IMR-90 (cell line): ENCODE measurements at regions not wholly inside any gene's neighbourhood (a gene's known extent, or its start where the extent isn't known, plus 50 kb on each side); places are given as distances from the start of the nearest gene placed in this dataset.

Experiments used
- ATAC-seq: fragments of 200-7000 bp; cut with Tn5 transposase; 2 replicates; pipeline ENCODE4 v1.9.1; 2020; ENCODE audit warnings: low read depth, mild to moderate bottlenecking, moderate library complexity
- BruUV-seq: library from RNA; stranded (reverse); fragments of 400-500 nt; replicated peaks from 2 replicates; lab custom pipeline; 2021; lab: Mats Ljungman, UMichigan
- CTCF ChIA-PET: fragments of 300-600 bp; formaldehyde crosslinking; extraction: SDS; loops from one replicate; lab custom pipeline; 2021; ENCODE audit warnings: antibody characterized with exemption; lab: Yijun Ruan, JAX
- POLR2A ChIA-PET: fragments of 300-600 bp; sonication (Branson Sonifier 250); formaldehyde crosslinking; loops from one replicate; lab custom pipeline; 2022; ENCODE audit warnings: antibody characterized with exemption; ENCODE audit not compliant: unreplicated experiment; lab: Charles Lee
- DNase-seq: peaks from one replicate; pipeline ENCODE4 v3.0.0; 2013
- H2AFZ ChIP-seq: replicated peaks from 2 replicates; pipeline ENCODE3; 2013; ENCODE audit warnings: low read length, mild to moderate bottlenecking; ENCODE audit not compliant: poor library complexity
- H2AK5ac ChIP-seq: 2 replicates; pipeline ENCODE4 v1.6.1; 2013; ENCODE audit warnings: low read depth, low read length, inconsistent platforms
- H2AK9ac ChIP-seq: replicated peaks from 2 replicates; pipeline ENCODE3; 2013; ENCODE audit warnings: mild to moderate bottlenecking, low read depth, low read length, moderate library complexity; ENCODE audit not compliant: poor library complexity
- H2BK120ac ChIP-seq: 2 replicates; pipeline ENCODE4 v1.6.1; 2013; ENCODE audit warnings: low read depth, low read length, inconsistent platforms
- H2BK15ac ChIP-seq: 3 replicates; pipeline ENCODE4 v1.6.1; 2013; ENCODE audit warnings: low read depth, low read length, inconsistent platforms
- H2BK20ac ChIP-seq: 2 replicates; pipeline ENCODE4 v1.6.1; 2013; ENCODE audit warnings: low read depth, mild to moderate bottlenecking, inconsistent platforms, low read length, moderate library complexity
- H2BK5ac ChIP-seq: 2 replicates; pipeline ENCODE4 v1.6.1; 2013; ENCODE audit warnings: mild to moderate bottlenecking, low read depth, low read length, inconsistent platforms; ENCODE audit not compliant: poor library complexity, severe bottlenecking
- H3K14ac ChIP-seq: replicated peaks from 2 replicates; pipeline ENCODE4 v1.6.1; 2013; ENCODE audit warnings: low read depth, low read length, inconsistent platforms
- H3K18ac ChIP-seq: 2 replicates; pipeline ENCODE4 v1.6.1; 2013; ENCODE audit warnings: low read depth, low read length, control low read depth
- H3K23ac ChIP-seq: 2 replicates; pipeline ENCODE4 v1.6.1; 2013; ENCODE audit warnings: low read depth, low read length, inconsistent platforms
- H3K27ac ChIP-seq: 2 replicates; pipeline ENCODE4 v1.5.1; 2013; ENCODE audit warnings: mild to moderate bottlenecking, control low read depth, low read length; ENCODE audit not compliant: insufficient read depth
- H3K27me3 ChIP-seq: 2 replicates; pipeline ENCODE4 v1.6.1; 2013; ENCODE audit warnings: low read length; ENCODE audit not compliant: control insufficient read depth, insufficient read depth
- H3K36me3 ChIP-seq: 2 replicates; pipeline ENCODE4 v1.6.1; 2013; ENCODE audit warnings: low read length, mixed read lengths; ENCODE audit not compliant: control insufficient read depth, insufficient read depth
- H3K4ac ChIP-seq: 2 replicates; pipeline ENCODE4 v1.6.1; 2013; ENCODE audit warnings: low read depth, low read length, inconsistent platforms
- H3K4me1 ChIP-seq: 2 replicates; pipeline ENCODE4 v1.6.1; 2013; ENCODE audit warnings: low read length, mixed read lengths; ENCODE audit not compliant: control insufficient read depth, insufficient read depth
- H3K4me2 ChIP-seq: 2 replicates; pipeline ENCODE4 v1.6.1; 2013; ENCODE audit warnings: low read depth, mild to moderate bottlenecking, control low read depth, low read length, moderate library complexity
- H3K4me3 ChIP-seq: 2 replicates; pipeline ENCODE4 v1.5.1; 2013; ENCODE audit warnings: low read depth, mild to moderate bottlenecking, control low read depth, low read length, moderate library complexity; ENCODE audit not compliant: insufficient read depth
- H3K56ac ChIP-seq: 2 replicates; pipeline ENCODE4 v1.6.1; 2013; ENCODE audit warnings: low read length, inconsistent platforms; ENCODE audit not compliant: insufficient read depth; ENCODE audit errors: extremely low read depth
- H3K79me1 ChIP-seq, 2 experiments: 2 replicates each; pipeline ENCODE4 v1.6.1; 2013; ENCODE audit warnings: low read length in 2 of 2, inconsistent platforms in 1 of 2, low read depth in 1 of 2
- H3K9ac ChIP-seq: 2 replicates; pipeline ENCODE4 v1.6.1; 2013; ENCODE audit warnings: low read depth, low read length, control low read depth
- H3K9me1 ChIP-seq: 2 replicates; pipeline ENCODE4 v1.6.1; 2013; ENCODE audit warnings: low read length, inconsistent platforms; ENCODE audit not compliant: insufficient read depth
- H3K9me3 ChIP-seq: 2 replicates; pipeline ENCODE4 v1.6.1; 2013; ENCODE audit warnings: low read length; ENCODE audit not compliant: control insufficient read depth, insufficient read depth
- H4K20me1 ChIP-seq: 2 replicates; pipeline ENCODE4 v1.6.1; 2013; ENCODE audit warnings: low read length, inconsistent platforms; ENCODE audit not compliant: insufficient read depth
- H4K5ac ChIP-seq: 2 replicates; pipeline ENCODE4 v1.6.1; 2013; ENCODE audit warnings: mild to moderate bottlenecking, low read depth, low read length, control low read depth
- H4K8ac ChIP-seq, 2 experiments: 2 replicates each; pipeline ENCODE4 v1.6.1; 2013; ENCODE audit warnings: low read depth in 2 of 2, low read length in 2 of 2, control low read depth in 1 of 2, inconsistent platforms in 1 of 2
- H4K91ac ChIP-seq: 2 replicates; pipeline ENCODE4 v1.6.1; 2013; ENCODE audit warnings: low read depth, low read length, inconsistent platforms; ENCODE audit not compliant: insufficient read depth
- BHLHE40 ChIP-seq: fragments of 150-350 bp; IDR thresholded peaks from 2 replicates; pipeline ENCODE4 v1.6.1; 2016; ENCODE audit warnings: mild to moderate bottlenecking, low read depth, low read length
- CEBPB ChIP-seq: IDR thresholded peaks from 2 replicates; pipeline ENCODE4 v1.6.1; 2012; ENCODE audit warnings: low read depth, low read length, improper control_type of control experiment
- CHD1 ChIP-seq: IDR thresholded peaks from 2 replicates; pipeline ENCODE4 v1.6.1; 2012; ENCODE audit warnings: low read depth, low read length, improper control_type of control experiment
- CTCF ChIP-seq: conservative IDR thresholded peaks from 2 replicates; pipeline ENCODE4 v1.5.1; 2012; ENCODE audit warnings: mild to moderate bottlenecking, low read depth, low read length, improper control_type of control experiment
- FOS ChIP-seq: fragments of 150-350 bp; IDR thresholded peaks from 2 replicates; pipeline ENCODE4 v1.6.1; 2016; ENCODE audit warnings: low read depth, low read length
- MAFK ChIP-seq: IDR thresholded peaks from 2 replicates; pipeline ENCODE4 v1.6.1; 2012; ENCODE audit warnings: low read depth, low read length, improper control_type of control experiment
- MXI1 ChIP-seq: IDR thresholded peaks from 2 replicates; pipeline ENCODE4 v1.6.1; 2012; ENCODE audit warnings: low read depth, mild to moderate bottlenecking, low read length, moderate library complexity, borderline replicate concordance
- NFE2L2 ChIP-seq: fragments of 150-350 bp; IDR thresholded peaks from 2 replicates; pipeline ENCODE4 v1.6.1; 2016; ENCODE audit warnings: low read depth, mild to moderate bottlenecking, low read length
- RAD21 ChIP-seq: IDR thresholded peaks from 2 replicates; pipeline ENCODE4 v1.6.1; 2012; ENCODE audit warnings: low read length, improper control_type of control experiment
- RCOR1 ChIP-seq: IDR thresholded peaks from 2 replicates; pipeline ENCODE4 v1.6.1; 2012; ENCODE audit warnings: mild to moderate bottlenecking, low read length, improper control_type of control experiment; ENCODE audit not compliant: insufficient replicate concordance
- RFX5 ChIP-seq: IDR thresholded peaks from 2 replicates; pipeline ENCODE4 v1.8.0; 2012; ENCODE audit warnings: low read depth, mild to moderate bottlenecking, low read length, moderate library complexity
- SMC3 ChIP-seq: fragments of 150-350 bp; IDR thresholded peaks from 2 replicates; pipeline ENCODE4 v1.6.1; 2016; ENCODE audit warnings: low read depth, mild to moderate bottlenecking, antibody characterized with exemption, low read length, moderate library complexity
- USF2 ChIP-seq: fragments of 150-350 bp; IDR thresholded peaks from 2 replicates; pipeline ENCODE4 v1.6.1; 2017; ENCODE audit warnings: mild to moderate bottlenecking, antibody characterized with exemption, low read length, low read depth
- WGBS, 2 experiments: methylation state at CpG; one replicate each; pipeline versions ENCODE4 v1.1.5 to v1.1.7; 2013; ENCODE audit warnings: missing lambda C conversion rate in 2 of 2; ENCODE audit not compliant: insufficient read length in 1 of 2; ENCODE audit errors: extremely low coverage in 2 of 2; 5-methylcytosine and 5-hydroxymethylcytosine counted together
- dilution Hi-C: fragments of 300-500 bp; cut with HindIII; formaldehyde crosslinking; loops from one replicate; pipeline ENCODE4 v1.14.3; 2018; ENCODE audit warnings: low sequenced_read_pairs; ENCODE audit not compliant: unreplicated experiment
- in situ Hi-C: fragments of 300-500 bp; cut with MboI; formaldehyde crosslinking; loops from 3 replicates; pipeline ENCODE4 v1.14.3; 2019; ENCODE audit warnings: low sequenced_read_pairs, inconsistent platforms, mixed read lengths
- intact Hi-C: fragments of 100-400 bp; cut with micrococcal nuclease; formaldehyde crosslinking; loops from 2 replicates; pipeline ENCODE4 v1.10.0; 2022
- TF ChIP-seq, protein P1 (sequence below): fragments of 150-350 bp; IDR thresholded peaks from 2 replicates; pipeline ENCODE4 v1.6.1; 2016; ENCODE audit warnings: low read depth, mild to moderate bottlenecking, low read length, moderate library complexity, borderline replicate concordance

GRCh38 chr10:123554656-123555055, 111.5 kb upstream of the GPR26 start:
- POLR2A ChIA-PET = no interaction called here
- H3K27me3 ChIP-seq = no peaks in the 10 kb centered on the region
- H3K14ac ChIP-seq = no peak overlapping the region
- H3K18ac ChIP-seq = no peak overlapping the region
- no peaks in the 10 kb centered on the region for H3K36me3 ChIP-seq
- no peak overlapping the region for H3K4me2 ChIP-seq
- CTCF ChIA-PET = no interaction called here
- H3K27ac ChIP-seq = no peak overlapping the region
- H3K4me1 ChIP-seq = no peaks in the 10 kb centered on the region
- no peak for ATAC-seq
- H3K9ac ChIP-seq = no peak overlapping the region
- H2BK15ac ChIP-seq = no peak overlapping the region
- no peak overlapping the region for H2AK9ac ChIP-seq
- H3K9me1 ChIP-seq = no peaks in the 10 kb centered on the region
- H3K4ac ChIP-seq = no peak overlapping the region
- 69% methylated on average over 3 of the region's 8 CpGs; no CpG with 5 or more reads in 1 of the 2 experiments for WGBS, 2 experiments
- no peak overlapping the region for H4K5ac ChIP-seq
- H2AK5ac ChIP-seq = no peak overlapping the region
- no peak overlapping the region for H3K56ac ChIP-seq
- DNase-seq = no peak
- H4K8ac ChIP-seq = no peak overlapping the region
- no peak overlapping the region for H3K4me3 ChIP-seq
- H2AFZ ChIP-seq = no peak overlapping the region
- H3K9me3 ChIP-seq = peaks cover 5% of the 10 kb centered on the region; the same call in 1 of the 2 replicates
- TF ChIP-seq FOS (no peak), CHD1 (no peak), MXI1 (no peak), CEBPB (no peak), MAFK (no peak), SMC3 (no peak), USF2 (no peak), RAD21 (no peak), RFX5 (no peak), BHLHE40 (no peak), RCOR1 (no peak), NFE2L2 (no peak), CTCF (no peak)
- TF ChIP-seq, protein P1, sequence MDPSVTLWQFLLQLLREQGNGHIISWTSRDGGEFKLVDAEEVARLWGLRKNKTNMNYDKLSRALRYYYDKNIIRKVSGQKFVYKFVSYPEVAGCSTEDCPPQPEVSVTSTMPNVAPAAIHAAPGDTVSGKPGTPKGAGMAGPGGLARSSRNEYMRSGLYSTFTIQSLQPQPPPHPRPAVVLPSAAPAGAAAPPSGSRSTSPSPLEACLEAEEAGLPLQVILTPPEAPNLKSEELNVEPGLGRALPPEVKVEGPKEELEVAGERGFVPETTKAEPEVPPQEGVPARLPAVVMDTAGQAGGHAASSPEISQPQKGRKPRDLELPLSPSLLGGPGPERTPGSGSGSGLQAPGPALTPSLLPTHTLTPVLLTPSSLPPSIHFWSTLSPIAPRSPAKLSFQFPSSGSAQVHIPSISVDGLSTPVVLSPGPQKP = no peak
- H4K91ac ChIP-seq = no peak overlapping the region
- in situ Hi-C loops = loop anchor here (5.0 to 25.0 kb wide), 3 partner anchors 422 to 892 kb away; a partner anchor contains a TSS
- no peak overlapping the region for H2BK5ac ChIP-seq
- no peaks in the 10 kb centered on the region for H3K79me1 ChIP-seq
- H3K23ac ChIP-seq = no peak overlapping the region
- no peak overlapping the region for H2BK20ac ChIP-seq
- intact Hi-C loops = no loop called here
- no TSS peak for BruUV-seq
- H2BK120ac ChIP-seq = no peak overlapping the region
- dilution Hi-C loops = no loop called here
- H4K20me1 ChIP-seq = no peaks in the 10 kb centered on the region
